A549 (cell line): ENCODE measurements at regions not wholly inside any gene's neighbourhood (a gene's known extent, or its start where the extent isn't known, plus 50 kb on each side); places are given as distances from the start of the nearest gene placed in this dataset.

ENCODE experiments used
- ATAC-seq, 2 experiments: fragments of 200-7000 bp in 1 of 2; fragments of >200 bp in 1 of 2; cut with Nextera tagmentation in 1 of 2; cut with Tn5 transposase in 1 of 2; 3 replicates each; pipeline versions ENCODE4 v1.8.0 to v1.9.1; 2018 to 2020; ENCODE audit warnings: mild to moderate bottlenecking in 1 of 2, moderate library complexity in 1 of 2
- CTCF ChIA-PET: fragments of 300-600 bp; sonication (Branson Sonifier 250); formaldehyde crosslinking; extraction: SDS; loops from one replicate; lab custom pipeline; 2021; ENCODE audit warnings: antibody characterized with exemption, inconsistent platforms; lab: Yijun Ruan, JAX
- POLR2A ChIA-PET: fragments of 350-600 bp; formaldehyde crosslinking; extraction: SDS; loops from one replicate; lab custom pipeline; 2021; ENCODE audit warnings: antibody characterized with exemption, inconsistent platforms; lab: Yijun Ruan, JAX
- DNase-seq, 2 experiments: peaks; one replicate each; pipeline versions ENCODE4 v3.0.0 to v3.0.0-alpha.2; 2011 to 2016; ENCODE audit warnings: low read depth in 1 of 2, low spot score in 1 of 2
- FAIRE-seq: peaks from 2 replicates; lab custom pipeline; 2011; peaks lifted over from hg19 to GRCh38; lab: Jason Lieb, UNC
- H3K27ac ChIP-seq, 2 experiments: fragments of >200 bp; sonication (Bioruptor Twin); formaldehyde crosslinking; 3 replicates each; pipeline ENCODE4 v1.5.1; 2016 to 2017
- H3K4me1 ChIP-seq: fragments of >200 bp; sonication (Bioruptor Twin); formaldehyde crosslinking; 3 replicates; pipeline ENCODE4 v1.6.1; 2016
- H3K4me2 ChIP-seq: fragments of >200 bp; sonication (Bioruptor Twin); formaldehyde crosslinking; 3 replicates; pipeline ENCODE4 v1.6.1; 2016
- H3K4me3 ChIP-seq: fragments of >200 bp; sonication (Bioruptor Twin); formaldehyde crosslinking; 3 replicates; pipeline ENCODE4 v1.5.1; 2016
- H3K9me3 ChIP-seq: fragments of >200 bp; sonication (Bioruptor Twin); formaldehyde crosslinking; 3 replicates; pipeline ENCODE4 v1.6.1; 2016
- ATOH8 ChIP-seq: fragments of 250-450 bp; sonication (Bioruptor Pico); IDR thresholded peaks from 2 replicates; pipeline ENCODE4 v1.5.0; 2020; ENCODE audit warnings: low read depth, mild to moderate bottlenecking, moderate library complexity
- BHLHE40 ChIP-seq: IDR thresholded peaks from 2 replicates; pipeline ENCODE4 v1.6.1; 2012; ENCODE audit warnings: low read depth, low read length, inconsistent platforms
- CBX2 ChIP-seq: fragments of 200-600 bp; sonication (generic); IDR thresholded peaks from 2 replicates; pipeline ENCODE4 v1.6.1; 2016; ENCODE audit warnings: low read depth, mild to moderate bottlenecking, borderline replicate concordance
- CEBPB ChIP-seq, 2 experiments: fragments of >200 bp in 1 of 2; sonication (Bioruptor Twin) in 1 of 2; formaldehyde crosslinking in 1 of 2; IDR thresholded peaks; 2 replicates each; pipeline ENCODE4 v1.6.1; 2012 to 2016
- CTCF ChIP-seq: fragments of >200 bp; sonication (Bioruptor Twin); formaldehyde crosslinking; IDR thresholded peaks from 3 replicates; pipeline ENCODE4 v1.5.1; 2016
- EHF ChIP-seq: fragments of 250-450 bp; sonication (Bioruptor Pico); IDR thresholded peaks from 2 replicates; pipeline ENCODE4 v1.5.0; 2020; ENCODE audit warnings: mild to moderate bottlenecking
- FOSB ChIP-seq: fragments of 250-450 bp; sonication (Bioruptor Pico); IDR thresholded peaks from 2 replicates; pipeline ENCODE4 v1.5.0; 2020; ENCODE audit warnings: mild to moderate bottlenecking, moderate library complexity
- FOSL2 ChIP-seq, 2 experiments: fragments of 450-650 bp in 1 of 2; fragments of >200 bp in 1 of 2; sonication (Bioruptor Twin) in 1 of 2; formaldehyde crosslinking; IDR thresholded peaks; 2 replicates each; pipeline versions ENCODE4 v1.5.0 to v1.6.1; 2016 to 2020; ENCODE audit warnings: mild to moderate bottlenecking in 1 of 2, moderate library complexity in 1 of 2
- HDAC2 ChIP-seq: fragments of 200-600 bp; sonication (generic); IDR thresholded peaks from 2 replicates; pipeline ENCODE4 v1.6.1; 2016
- HEYL ChIP-seq: fragments of 250-450 bp; sonication (Bioruptor Pico); IDR thresholded peaks from 2 replicates; pipeline ENCODE4 v1.8.0; 2021; ENCODE audit warnings: mild to moderate bottlenecking, moderate library complexity
- HOXA7 ChIP-seq: fragments of 250-450 bp; sonication (Bioruptor Pico); IDR thresholded peaks from 2 replicates; pipeline ENCODE4 v1.5.0; 2020; ENCODE audit warnings: mild to moderate bottlenecking, moderate library complexity
- KDM1A ChIP-seq: fragments of 200-600 bp; sonication (generic); IDR thresholded peaks from 2 replicates; pipeline ENCODE4 v1.6.1; 2016; ENCODE audit warnings: low read depth, mild to moderate bottlenecking
- KDM5A ChIP-seq: fragments of 200-600 bp; sonication (generic); IDR thresholded peaks from 2 replicates; pipeline ENCODE4 v1.6.1; 2016; ENCODE audit warnings: antibody characterized with exemption, mild to moderate bottlenecking
- MAFK ChIP-seq: fragments of 450-650 bp; IDR thresholded peaks from 2 replicates; pipeline ENCODE4 v1.6.1; 2014; ENCODE audit not compliant: partially characterized antibody
- NR3C1 ChIP-seq: fragments of >200 bp; sonication (Bioruptor Twin); formaldehyde crosslinking; IDR thresholded peaks from 3 replicates; pipeline ENCODE4 v1.6.1; 2017
- RARB ChIP-seq: fragments of 250-450 bp; sonication (Bioruptor Pico); IDR thresholded peaks from 2 replicates; pipeline ENCODE4 v1.8.0; 2021; ENCODE audit warnings: mild to moderate bottlenecking, moderate library complexity
- REST ChIP-seq: fragments of 200-600 bp; sonication (generic); IDR thresholded peaks from 2 replicates; pipeline ENCODE4 v1.6.1; 2016; ENCODE audit warnings: antibody characterized with exemption, mild to moderate bottlenecking, moderate library complexity
- RNF2 ChIP-seq: fragments of 200-600 bp; sonication (generic); IDR thresholded peaks from 2 replicates; pipeline ENCODE4 v1.6.1; 2016; ENCODE audit warnings: low read depth, mild to moderate bottlenecking, antibody characterized with exemption, moderate library complexity, borderline replicate concordance
- SREBF2 ChIP-seq: fragments of 450-650 bp; IDR thresholded peaks from 2 replicates; pipeline ENCODE4 v1.6.1; 2014; ENCODE audit warnings: mild to moderate bottlenecking, moderate library complexity
- TFCP2L1 ChIP-seq: fragments of 250-450 bp; sonication (Bioruptor Pico); IDR thresholded peaks from 2 replicates; pipeline ENCODE4 v1.5.0; 2021; ENCODE audit warnings: mild to moderate bottlenecking
- USF2 ChIP-seq: fragments of 450-650 bp; IDR thresholded peaks from 2 replicates; pipeline ENCODE4 v1.6.1; 2014; ENCODE audit warnings: antibody characterized with exemption
- ZFP36 ChIP-seq: fragments of 450-650 bp; IDR thresholded peaks from 2 replicates; pipeline ENCODE4 v1.6.1; 2014; ENCODE audit warnings: borderline replicate concordance; ENCODE audit not compliant: partially characterized antibody
- ZSCAN20 ChIP-seq: fragments of 250-450 bp; sonication (Bioruptor Pico); IDR thresholded peaks from 2 replicates; pipeline ENCODE4 v1.8.0; 2022; ENCODE audit warnings: mild to moderate bottlenecking, moderate library complexity
- WGBS: methylation state at CpG from one replicate; pipeline ENCODE4 v1.1.6; 2017; ENCODE audit errors: missing lambda C conversion rate; 5-methylcytosine and 5-hydroxymethylcytosine counted together

GRCh38 chr9:80836013-80836412 lies 853.3 kb downstream of the TLE1 start:
- ATAC-seq (no peak), FAIRE-seq (no peak), DNase-seq (no peak)
- Histone ChIP-seq H3K4me3 (no peak overlapping the region), H3K27ac (no peak overlapping the region), H3K9me3 (0 out of 3 replicates have a peak, but pooled peaks cover 3% of the 10 kb centered on the region), H3K4me2 (no peak overlapping the region), H3K4me1 (no peaks in the 10 kb centered on the region)
- TF ChIP-seq CEBPB (IDR thresholded peaks at IDR 0.05) (no peak), USF2 (no peak), HDAC2 (no peak), RNF2 (no peak), HEYL (CRISPR knock-in tag) (no peak), CBX2 (no peak), REST (no peak), KDM1A (no peak), BHLHE40 (no peak), MAFK (no peak), SREBF2 (no peak), HOXA7 (no peak), EHF (no peak), TFCP2L1 (CRISPR knock-in tag) (no peak), CTCF (no peak)
- POLR2A ChIA-PET = no interaction called here
- CTCF ChIA-PET = interaction anchor here (0.6 kb wide), 1 partner anchor 70 kb away, joined by 3 read pairs; no protein-coding TSS in a partner anchor

- ChIA-PET CTCF (no interaction called here), POLR2A (no interaction called here)
- WGBS = 28% methylated on average over 1 of the region's 1 CpG
- TF ChIP-seq KDM5A (no peak), NR3C1 (no peak), USF2 (no peak), HEYL (CRISPR knock-in tag) (no peak), SREBF2 (no peak), ATOH8 (CRISPR knock-in tag) (no peak), FOSB (CRISPR knock-in tag) (no peak), FOSL2 (IDR thresholded peaks at IDR 0.05) (no peak), FOSL2 (CRISPR knock-in tag; IDR thresholded peaks at IDR 0.05) (no peak), TFCP2L1 (CRISPR knock-in tag) (no peak), ZSCAN20 (CRISPR knock-in tag) (no peak), ZFP36 (no peak), RARB (no peak)
- H3K4me3 ChIP-seq = no peak overlapping the region
- no peaks in the 10 kb centered on the region for H3K4me1 ChIP-seq
- no peaks in the 10 kb centered on the region for H3K9me3 ChIP-seq
- FAIRE-seq (no peak), DNase-seq (no peak), ATAC-seq (no peak)
- no peak overlapping the region for H3K27ac ChIP-seq
- no peak overlapping the region for H3K4me2 ChIP-seq
Observed at GRCh38 chr9:80831751-80832150, 857.6 kb downstream of the TLE1 start.
